GM23338 (cell line): ENCODE measurements at regions not wholly inside any gene's neighbourhood (a gene's known extent, or its start where the extent isn't known, plus 50 kb on each side); places are given as distances from the start of the nearest gene placed in this dataset.

Experiments
- ATAC-seq: fragments of 200-7000 bp; cut with Tn5 transposase; 3 replicates; pipeline ENCODE4 v1.9.1; 2020
- DNase-seq: peaks from one replicate; pipeline ENCODE4 v3.0.0-alpha.2; 2015; ENCODE audit warnings: low spot score
- H2AFZ ChIP-seq: fragments of 200-600 bp; sonication (generic); 2 replicates; pipeline ENCODE4 v1.8.0; 2016; ENCODE audit warnings: antibody characterized with exemption, mild to moderate bottlenecking, moderate library complexity
- H3F3A ChIP-seq: fragments of 200-600 bp; sonication (generic); replicated peaks from 2 replicates; pipeline ENCODE4 v1.8.0; 2017; ENCODE audit warnings: antibody characterized with exemption, mixed run types, low read depth
- H3K27ac ChIP-seq: fragments of 200-600 bp; sonication (generic); 2 replicates; pipeline ENCODE4 v1.6.1; 2016; ENCODE audit warnings: low read depth
- H3K27me3 ChIP-seq: fragments of 200-600 bp; sonication (generic); 2 replicates; pipeline ENCODE4 v1.8.0; 2016; ENCODE audit warnings: mild to moderate bottlenecking, mixed run types, moderate library complexity; ENCODE audit not compliant: insufficient read depth
- H3K36me3 ChIP-seq: fragments of 200-600 bp; sonication (generic); 2 replicates; pipeline ENCODE4 v1.8.0; 2016; ENCODE audit warnings: mild to moderate bottlenecking; ENCODE audit not compliant: insufficient read depth
- H3K4me1 ChIP-seq: fragments of 200-600 bp; sonication (generic); 2 replicates; pipeline ENCODE4 v1.8.0; 2016; ENCODE audit warnings: mild to moderate bottlenecking, moderate library complexity; ENCODE audit not compliant: insufficient read depth
- H3K4me2 ChIP-seq: fragments of 200-600 bp; sonication (generic); 2 replicates; pipeline ENCODE4 v1.7.1; 2017; ENCODE audit warnings: mixed run types
- H3K4me3 ChIP-seq: fragments of 200-600 bp; sonication (generic); 2 replicates; pipeline ENCODE4 v1.6.1; 2016; ENCODE audit warnings: mixed run types
- H3K79me2 ChIP-seq: fragments of 200-600 bp; sonication (generic); replicated peaks from 2 replicates; pipeline ENCODE4 v1.8.0; 2017; ENCODE audit warnings: mild to moderate bottlenecking; ENCODE audit not compliant: insufficient read depth
- H3K9me2 ChIP-seq: fragments of 200-600 bp; sonication (generic); 2 replicates; pipeline ENCODE4 v1.8.0; 2017; ENCODE audit not compliant: insufficient read depth
- H4K20me1 ChIP-seq: fragments of 200-600 bp; sonication (generic); replicated peaks from 2 replicates; pipeline ENCODE4 v1.8.0; 2017; ENCODE audit warnings: mild to moderate bottlenecking; ENCODE audit not compliant: insufficient read depth
- H3K27ac Mint-ChIP-seq: 2 replicates; pipeline ENCODE4 v1.8.0; 2020; ENCODE audit warnings: inconsistent platforms, mild to moderate bottlenecking, moderate library complexity, mixed read lengths
- H3K27me3 Mint-ChIP-seq: 3 replicates; pipeline ENCODE4 v1.8.0; 2022; ENCODE audit warnings: low read depth, mild to moderate bottlenecking, moderate library complexity, mixed read lengths, inconsistent platforms; ENCODE audit not compliant: insufficient read depth, poor library complexity
- H3K36me3 Mint-ChIP-seq: 3 replicates; pipeline ENCODE4 v1.8.0; 2021; ENCODE audit warnings: low read depth, mild to moderate bottlenecking, inconsistent platforms, moderate library complexity, mixed read lengths
- H3K4me1 Mint-ChIP-seq: 3 replicates; pipeline ENCODE4 v1.8.0; 2020; ENCODE audit warnings: mild to moderate bottlenecking, inconsistent platforms, mixed read lengths
- H3K4me3 Mint-ChIP-seq: 3 replicates; pipeline ENCODE4 v1.8.0; 2021; ENCODE audit warnings: moderate library complexity, mild to moderate bottlenecking, inconsistent platforms, mixed read lengths
- H3K9me3 Mint-ChIP-seq: 3 replicates; pipeline ENCODE4 v1.8.0; 2020; ENCODE audit warnings: moderate library complexity, mild to moderate bottlenecking, inconsistent platforms, mixed read lengths
- CREB1 ChIP-seq: fragments of 250-450 bp; sonication (Bioruptor Pico); IDR thresholded peaks from 2 replicates; pipeline ENCODE4 v1.5.0; 2020; ENCODE audit warnings: low read depth, mild to moderate bottlenecking, moderate library complexity
- EZH2 ChIP-seq: fragments of 200-600 bp; sonication (generic); IDR thresholded peaks from one replicate; pipeline ENCODE4 v1.8.0; 2017; ENCODE audit warnings: antibody characterized with exemption, mild to moderate bottlenecking, low read depth; ENCODE audit not compliant: unreplicated experiment
- NANOG ChIP-seq: IDR thresholded peaks from 2 replicates; pipeline ENCODE4 v1.6.1; 2016; ENCODE audit warnings: antibody characterized with exemption, borderline replicate concordance
- POLR2AphosphoS5 ChIP-seq: IDR thresholded peaks from 2 replicates; pipeline ENCODE4 v1.6.1; 2016; ENCODE audit warnings: antibody characterized with exemption, low read depth
- ZNF114 ChIP-seq: fragments of 250-450 bp; sonication (Bioruptor Pico); IDR thresholded peaks from 2 replicates; pipeline ENCODE4 v1.5.0; 2020; ENCODE audit warnings: mild to moderate bottlenecking, moderate library complexity
- ZNF331 ChIP-seq: fragments of 250-450 bp; sonication (Bioruptor Pico); IDR thresholded peaks from 2 replicates; pipeline ENCODE4 v1.5.0; 2020; ENCODE audit warnings: low read depth, mild to moderate bottlenecking, moderate library complexity
- TF ChIP-seq, protein P1 (sequence below), 2 experiments: fragments of 200-600 bp in 1 of 2; sonication (generic) in 1 of 2; conservative IDR thresholded peaks; 2 replicates each; pipeline versions ENCODE4 v1.5.1 to v1.6.1; 2016 to 2017; ENCODE audit warnings: antibody characterized with exemption in 2 of 2, low read depth in 2 of 2, mild to moderate bottlenecking in 2 of 2, moderate library complexity in 1 of 2
- TF ChIP-seq, protein P2 (sequence below): IDR thresholded peaks from 2 replicates; pipeline ENCODE4 v1.6.1; 2016; ENCODE audit warnings: antibody characterized with exemption

DNA sequence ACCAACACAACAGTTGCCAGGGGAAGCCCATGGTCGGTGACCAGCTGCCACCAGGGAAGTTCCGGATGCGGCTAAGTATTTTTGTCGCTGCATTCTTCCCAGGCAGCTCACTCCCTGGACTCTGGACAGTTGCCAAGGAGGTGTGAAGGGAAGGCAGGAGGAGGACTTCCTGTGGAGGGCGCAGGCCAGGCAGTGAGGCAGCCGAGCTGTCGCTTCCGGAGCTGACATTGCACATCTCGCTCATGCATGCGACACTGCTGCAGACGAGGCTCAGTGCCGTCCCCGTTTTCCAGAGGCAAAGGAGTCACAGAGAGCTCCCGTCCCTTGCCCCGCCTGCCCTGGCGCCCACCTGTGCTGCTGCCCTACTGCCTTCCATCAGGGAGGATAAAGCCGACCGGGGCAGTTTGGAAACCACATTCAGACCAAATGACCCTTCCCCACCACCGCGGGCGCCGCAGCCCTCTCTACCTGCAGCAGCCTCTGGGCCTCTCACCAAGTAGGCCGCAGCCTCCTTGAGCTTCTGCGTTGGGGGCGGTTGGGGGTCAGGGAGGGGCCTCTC lies 81.4 kb downstream of the NENF start:
- peak overlapping the region; percentile 76 for H3K4me2 ChIP-seq
- TF ChIP-seq, protein P1, sequence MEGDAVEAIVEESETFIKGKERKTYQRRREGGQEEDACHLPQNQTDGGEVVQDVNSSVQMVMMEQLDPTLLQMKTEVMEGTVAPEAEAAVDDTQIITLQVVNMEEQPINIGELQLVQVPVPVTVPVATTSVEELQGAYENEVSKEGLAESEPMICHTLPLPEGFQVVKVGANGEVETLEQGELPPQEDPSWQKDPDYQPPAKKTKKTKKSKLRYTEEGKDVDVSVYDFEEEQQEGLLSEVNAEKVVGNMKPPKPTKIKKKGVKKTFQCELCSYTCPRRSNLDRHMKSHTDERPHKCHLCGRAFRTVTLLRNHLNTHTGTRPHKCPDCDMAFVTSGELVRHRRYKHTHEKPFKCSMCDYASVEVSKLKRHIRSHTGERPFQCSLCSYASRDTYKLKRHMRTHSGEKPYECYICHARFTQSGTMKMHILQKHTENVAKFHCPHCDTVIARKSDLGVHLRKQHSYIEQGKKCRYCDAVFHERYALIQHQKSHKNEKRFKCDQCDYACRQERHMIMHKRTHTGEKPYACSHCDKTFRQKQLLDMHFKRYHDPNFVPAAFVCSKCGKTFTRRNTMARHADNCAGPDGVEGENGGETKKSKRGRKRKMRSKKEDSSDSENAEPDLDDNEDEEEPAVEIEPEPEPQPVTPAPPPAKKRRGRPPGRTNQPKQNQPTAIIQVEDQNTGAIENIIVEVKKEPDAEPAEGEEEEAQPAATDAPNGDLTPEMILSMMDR (conservative IDR thresholded peaks at IDR 0.05; ENCODE audit: low read depth in 2 of 2): peak in 1 of 2 experiments; percentile 17; a peak in 1 of 4 replicates
- no peak for TF ChIP-seq CREB1 (CRISPR knock-in tag)
- no peak for TF ChIP-seq ZNF331 (CRISPR knock-in tag)
- TF ChIP-seq EZH2: peak; percentile 56
- peaks cover 15% of the 10 kb centered on the region for H3K4me1 Mint-ChIP-seq
- no peak overlapping the region for H3K27ac Mint-ChIP-seq
- H3F3A ChIP-seq: 0 out of 2 replicates have a peak, but pooled peaks cover 3% of the 10 kb centered on the region
- no peaks in the 10 kb centered on the region for H4K20me1 ChIP-seq
- no peaks in the 10 kb centered on the region for H3K36me3 ChIP-seq
- peak; percentile 40 for DNase-seq
- H3K9me3 Mint-ChIP-seq: no peaks in the 10 kb centered on the region
- peak overlapping the region; percentile 43; the same call in 2 of the 3 replicates for H3K4me3 Mint-ChIP-seq
- H3K4me3 ChIP-seq: peak overlapping the region; percentile 52
- no peaks in the 10 kb centered on the region for H3K79me2 ChIP-seq
- H2AFZ ChIP-seq: peak overlapping the region; percentile 99
- peaks cover 52% of the 10 kb centered on the region for H3K27me3 ChIP-seq
- no peak overlapping the region for H3K27ac ChIP-seq
- H3K4me1 ChIP-seq: peaks cover 4% of the 10 kb centered on the region; the same call in 1 of the 2 replicates
- H3K9me2 ChIP-seq: no peaks in the 10 kb centered on the region
- no peaks in the 10 kb centered on the region for H3K36me3 Mint-ChIP-seq
- H3K27me3 Mint-ChIP-seq: peaks cover 29% of the 10 kb centered on the region
- peak; percentile 49 for ATAC-seq

DNA sequence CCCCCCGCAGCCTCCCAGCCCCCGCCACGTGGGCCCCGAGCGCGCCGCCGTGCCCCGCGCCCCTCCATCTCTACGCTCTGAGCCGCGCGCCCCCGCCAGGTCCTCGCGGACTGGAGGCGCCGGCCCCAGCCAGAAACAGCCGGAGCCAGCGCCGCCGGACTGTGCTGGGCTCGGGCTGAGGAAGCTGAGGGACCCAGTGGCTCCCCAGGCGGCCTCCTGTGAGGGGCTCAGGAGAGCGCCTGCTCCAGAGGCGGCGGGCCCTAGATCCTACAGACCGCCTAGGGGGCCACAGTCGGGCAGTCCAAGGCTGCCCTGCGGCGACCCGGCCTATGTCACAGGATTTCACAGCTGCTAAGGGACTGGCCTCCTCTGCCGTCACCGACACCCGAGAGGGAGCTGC lies 82.1 kb downstream of the NENF start:
- H3K4me3 ChIP-seq: peak overlapping the region; percentile 52
- peak overlapping the region; percentile 99 for H2AFZ ChIP-seq
- H3K27ac ChIP-seq: no peak overlapping the region
- Mint-ChIP-seq H3K36me3 (no peaks in the 10 kb centered on the region), H3K27me3 (peaks cover 29% of the 10 kb centered on the region), H3K27ac (no peak overlapping the region), H3K4me1 (peaks cover 15% of the 10 kb centered on the region), H3K9me3 (no peaks in the 10 kb centered on the region), H3K4me3 (peak overlapping the region; percentile 43; the same call in 2 of the 3 replicates)
- H3K79me2 ChIP-seq: no peaks in the 10 kb centered on the region
- no peaks in the 10 kb centered on the region for H3K36me3 ChIP-seq
- no peaks in the 10 kb centered on the region for H3K9me2 ChIP-seq
- H4K20me1 ChIP-seq: no peaks in the 10 kb centered on the region
- peak; percentile 83 for ATAC-seq
- TF ChIP-seq EZH2 (no peak), CREB1 (CRISPR knock-in tag) (no peak), NANOG (no peak), POLR2AphosphoS5 (no peak), ZNF114 (CRISPR knock-in tag) (no peak)
- TF ChIP-seq, protein P2, sequence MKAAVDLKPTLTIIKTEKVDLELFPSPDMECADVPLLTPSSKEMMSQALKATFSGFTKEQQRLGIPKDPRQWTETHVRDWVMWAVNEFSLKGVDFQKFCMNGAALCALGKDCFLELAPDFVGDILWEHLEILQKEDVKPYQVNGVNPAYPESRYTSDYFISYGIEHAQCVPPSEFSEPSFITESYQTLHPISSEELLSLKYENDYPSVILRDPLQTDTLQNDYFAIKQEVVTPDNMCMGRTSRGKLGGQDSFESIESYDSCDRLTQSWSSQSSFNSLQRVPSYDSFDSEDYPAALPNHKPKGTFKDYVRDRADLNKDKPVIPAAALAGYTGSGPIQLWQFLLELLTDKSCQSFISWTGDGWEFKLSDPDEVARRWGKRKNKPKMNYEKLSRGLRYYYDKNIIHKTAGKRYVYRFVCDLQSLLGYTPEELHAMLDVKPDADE: no peak
- H3K4me1 ChIP-seq: peaks cover 4% of the 10 kb centered on the region; the same call in 1 of the 2 replicates
- H3F3A ChIP-seq: 0 out of 2 replicates have a peak, but pooled peaks cover 3% of the 10 kb centered on the region
- H3K27me3 ChIP-seq: peaks cover 52% of the 10 kb centered on the region
- peak overlapping the region; percentile 76 for H3K4me2 ChIP-seq
- DNase-seq: peak; percentile 69
